Prostate gland (tissue), 2 donors: ENCODE measurements at regions not wholly inside any gene's neighbourhood (a gene's known extent, or its start where the extent isn't known, plus 50 kb on each side); places are given as distances from the start of the nearest gene placed in this dataset.

ENCODE experiments used
- DNase-seq: peaks from one replicate; pipeline ENCODE4 v3.0.0-alpha.2; 2019; ENCODE audit warnings: low spot score
- H3K27ac ChIP-seq, 2 donors: fragments of 200-600 bp; sonication (generic); 2 replicates each; pipeline ENCODE4 v1.5.1; 2017 to 2019
- H3K27me3 ChIP-seq: fragments of 200-600 bp; sonication (generic); replicated peaks from 2 replicates; pipeline ENCODE4 v1.5.1; 2019; ENCODE audit not compliant: insufficient read depth
- H3K36me3 ChIP-seq, 2 donors: fragments of 200-600 bp; sonication (generic); 1 replicate in 1 of 2; 2 replicates in 1 of 2; pipeline versions ENCODE4 v1.5.1 to v1.8.1; 2017 to 2019
- H3K4me1 ChIP-seq: fragments of 200-600 bp; sonication (generic); replicated peaks from 2 replicates; pipeline ENCODE4 v1.5.1; 2019
- H3K4me3 ChIP-seq, 2 donors: fragments of 200-600 bp; sonication (generic); 2 replicates each; pipeline ENCODE4 v1.5.1; 2017 to 2019
- H3K9me3 ChIP-seq: fragments of 200-600 bp; sonication (generic); 2 replicates; pipeline ENCODE4 v1.5.1; 2017
- CTCF ChIP-seq, 4 experiments: fragments of 200-600 bp in 2 of 4; fragments of 450-650 bp in 2 of 4; sonication (generic) in 2 of 4; IDR thresholded peaks; 1 replicate in 3 of 4; 2 replicates in 1 of 4; pipeline ENCODE4 v1.5.1; 2016 to 2019; ENCODE audit warnings: antibody characterized with exemption in 4 of 4, mild to moderate bottlenecking in 2 of 4, moderate library complexity in 2 of 4
- POLR2A ChIP-seq: fragments of 450-650 bp; IDR thresholded peaks from one replicate; pipeline ENCODE4 v1.6.1; 2016; ENCODE audit warnings: antibody characterized with exemption, mild to moderate bottlenecking
- POLR2AphosphoS5 ChIP-seq: sonication (generic); formaldehyde crosslinking; IDR thresholded peaks from one replicate; pipeline ENCODE4 v1.6.1; 2017; ENCODE audit warnings: antibody characterized with exemption
- WGBS: methylation state at CpG from one replicate; pipeline ENCODE4 v1.1.5; 2018; 5-methylcytosine and 5-hydroxymethylcytosine counted together
- intact Hi-C: fragments of 100-400 bp; cut with DNase I; formaldehyde crosslinking; loops from one replicate; pipeline ENCODE4 v1.14.2; 2022

- Histone ChIP-seq H3K36me3 (no peaks in the 10 kb centered on the region), H3K27ac (no peak overlapping the region), H3K4me1 (no peaks in the 10 kb centered on the region), H3K4me3 (no peak overlapping the region), H3K27me3 (no peaks in the 10 kb centered on the region), H3K9me3 (no peaks in the 10 kb centered on the region)
- no peak for TF ChIP-seq POLR2A
- no peak for TF ChIP-seq POLR2AphosphoS5
- no peak for TF ChIP-seq CTCF (IDR thresholded peaks at IDR 0.05)
- intact Hi-C loops, result no loop called here
- 58% methylated on average over 3 of the region's 3 CpGs for WGBS
- DNase-seq, result no peak
These were observed 363.5 kb downstream of the SLCO4C1 start for GRCh38 chr5:101932599-101932998.

DNA sequence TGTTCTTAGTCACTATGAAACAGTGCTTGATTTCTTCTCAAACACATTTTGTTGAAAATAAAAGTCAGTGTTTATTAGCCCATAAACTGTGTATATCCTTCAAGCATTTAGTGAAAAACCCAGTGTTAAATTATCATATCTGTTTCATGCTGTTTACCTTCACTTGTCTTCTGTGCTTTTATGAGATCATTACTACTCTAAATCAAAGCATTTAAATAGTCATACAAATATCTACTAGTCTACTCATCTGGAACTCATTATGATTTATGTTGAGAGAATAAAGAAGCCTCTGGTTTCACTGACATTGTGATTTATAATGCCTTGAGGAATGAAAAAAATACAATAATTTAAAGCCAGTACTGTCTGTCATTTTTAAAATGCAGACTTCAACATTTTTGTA, 366.5 kb downstream of the SLCO4C1 start:
- Histone ChIP-seq H3K27ac (no peak overlapping the region), H3K4me1 (no peaks in the 10 kb centered on the region), H3K9me3 (no peaks in the 10 kb centered on the region), H3K4me3 (no peak overlapping the region), H3K27me3 (no peaks in the 10 kb centered on the region), H3K36me3 (no peaks in the 10 kb centered on the region)
- no peak for TF ChIP-seq POLR2AphosphoS5
- intact Hi-C loops, result no loop called here
- DNase-seq, result no peak

- no peak overlapping the region for H3K27ac ChIP-seq
- H3K4me1 ChIP-seq, result no peaks in the 10 kb centered on the region
- H3K36me3 ChIP-seq, result no peaks in the 10 kb centered on the region
- no peaks in the 10 kb centered on the region for H3K27me3 ChIP-seq
- TF ChIP-seq CTCF (IDR thresholded peaks at IDR 0.05) (no peak), POLR2AphosphoS5 (no peak), POLR2A (no peak)
- no peak for DNase-seq
- H3K9me3 ChIP-seq, result no peaks in the 10 kb centered on the region
- no peak overlapping the region for H3K4me3 ChIP-seq
- 75% methylated on average over 2 of the region's 2 CpGs for WGBS
- intact Hi-C loops, result no loop called here
These were observed 378.9 kb downstream of the SLCO4C1 start for GRCh38 chr5:101917166-101917565.

- Histone ChIP-seq H3K36me3 (no peaks in the 10 kb centered on the region), H3K4me1 (no peaks in the 10 kb centered on the region), H3K9me3 (no peaks in the 10 kb centered on the region), H3K4me3 (no peak overlapping the region), H3K27ac (no peak overlapping the region), H3K27me3 (no peaks in the 10 kb centered on the region)
- no peak for TF ChIP-seq POLR2A
- no peak for TF ChIP-seq CTCF (IDR thresholded peaks at IDR 0.05)
- TF ChIP-seq POLR2AphosphoS5, result no peak
- no peak for DNase-seq
- intact Hi-C loops, result no loop called here
- 32% methylated on average over 7 of the region's 7 CpGs for WGBS
These were observed 380.5 kb downstream of the SLCO4C1 start for GRCh38 chr5:101915554-101915953.

DNA sequence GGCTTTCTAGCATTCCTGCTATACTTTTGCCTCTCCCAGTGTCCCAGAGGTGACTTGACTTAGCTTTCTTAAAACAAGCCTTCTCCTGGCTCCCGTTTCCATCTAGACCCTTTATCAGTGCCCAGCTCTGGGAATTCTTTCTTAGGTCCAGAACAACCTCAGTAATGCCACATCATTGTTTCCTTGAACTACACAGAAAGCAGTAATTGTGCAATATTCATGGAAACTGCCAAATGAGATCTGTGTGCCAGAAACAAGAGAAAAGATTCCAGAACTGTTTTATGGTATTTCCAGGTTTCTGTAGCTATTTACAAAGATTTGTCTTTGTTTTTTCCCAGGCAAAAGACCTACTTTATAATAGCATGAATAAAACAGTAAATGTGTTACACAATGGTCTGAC, 391.3 kb downstream of the SLCO4C1 start:
- TF ChIP-seq CTCF (IDR thresholded peaks at IDR 0.05) (no peak), POLR2AphosphoS5 (no peak), POLR2A (no peak)
- no peaks in the 10 kb centered on the region for H3K9me3 ChIP-seq
- intact Hi-C loops, result no loop called here
- H3K4me3 ChIP-seq, result no peak overlapping the region
- H3K27me3 ChIP-seq, result no peaks in the 10 kb centered on the region
- H3K27ac ChIP-seq, result no peak overlapping the region
- no peaks in the 10 kb centered on the region for H3K4me1 ChIP-seq
- DNase-seq, result no peak
- WGBS, result 31% methylated on average over 1 of the region's 1 CpG
- no peaks in the 10 kb centered on the region for H3K36me3 ChIP-seq
